SK-N-MC (cell line): ENCODE measurements at regions not wholly inside any gene's neighbourhood (a gene's known extent, or its start where the extent isn't known, plus 50 kb on each side); places are given as distances from the start of the nearest gene placed in this dataset.

Experiments used
- DNase-seq: peaks from one replicate; pipeline ENCODE4 v3.0.0-alpha.2; 2011; ENCODE audit warnings: low read depth, low spot score
- H3K27ac ChIP-seq: fragments of 200-600 bp; sonication (generic); 2 replicates; pipeline ENCODE4 v1.5.1; 2016; ENCODE audit warnings: mixed run types
- H3K36me3 ChIP-seq: fragments of 200-600 bp; sonication (generic); 2 replicates; pipeline ENCODE4 v1.6.1; 2017; ENCODE audit warnings: antibody characterized with exemption, low read length, mixed read lengths; ENCODE audit not compliant: insufficient read depth
- H3K4me3 ChIP-seq: fragments of 200-600 bp; sonication (generic); 2 replicates; pipeline ENCODE4 v1.5.1; 2016
- H3K9ac ChIP-seq: fragments of 200-600 bp; sonication (generic); 2 replicates; pipeline ENCODE4 v1.8.0; 2017; ENCODE audit warnings: mixed run types, mixed read lengths; ENCODE audit not compliant: insufficient read length
- H3K9me3 ChIP-seq: fragments of 200-600 bp; sonication (generic); 2 replicates; pipeline ENCODE4 v1.6.1; 2017; ENCODE audit warnings: low read depth, mild to moderate bottlenecking, antibody characterized with exemption, low read length, moderate library complexity, mixed read lengths
- EZH2 ChIP-seq: fragments of 200-600 bp; sonication (generic); IDR thresholded peaks from one replicate; pipeline ENCODE4 v1.6.1; 2017; ENCODE audit warnings: antibody characterized with exemption
- FOXP2 ChIP-seq: optimal IDR thresholded peaks from 2 replicates; pipeline ENCODE3; 2011; ENCODE audit warnings: mild to moderate bottlenecking, moderate library complexity; ENCODE audit not compliant: insufficient read depth; ENCODE audit errors: extremely low read length, control extremely low read depth
- POLR2AphosphoS5 ChIP-seq: IDR thresholded peaks from 2 replicates; pipeline ENCODE4 v1.6.1; 2012; ENCODE audit warnings: mild to moderate bottlenecking, low read depth, low read length, borderline replicate concordance

- H3K4me3 ChIP-seq, result peak overlapping the region; percentile 3
- peak; percentile 56 for DNase-seq
- H3K9me3 ChIP-seq, result no peaks in the 10 kb centered on the region
- no peak for TF ChIP-seq FOXP2
- H3K9ac ChIP-seq, result no peak overlapping the region
- H3K27ac ChIP-seq, result peak overlapping the region; percentile 51
- H3K36me3 ChIP-seq, result no peaks in the 10 kb centered on the region
Measured at GRCh38 chr3:148073721-148074456, 623.8 kb upstream of the AGTR1 start.

GRCh38 chr3:148074946-148075345 is 622.8 kb upstream of the AGTR1 start:
- TF ChIP-seq FOXP2, result no peak
- TF ChIP-seq POLR2AphosphoS5, result no peak
- TF ChIP-seq EZH2, result no peak
- DNase-seq, result no peak
- H3K36me3 ChIP-seq, result no peaks in the 10 kb centered on the region
- H3K9ac ChIP-seq, result no peak overlapping the region
- H3K27ac ChIP-seq, result peak overlapping the region; percentile 0; the same call in 1 of the 2 replicates
- no peaks in the 10 kb centered on the region for H3K9me3 ChIP-seq
- no peak overlapping the region for H3K4me3 ChIP-seq

- Histone ChIP-seq H3K36me3 (no peaks in the 10 kb centered on the region), H3K27ac (no peak overlapping the region), H3K4me3 (no peak overlapping the region), H3K9me3 (no peaks in the 10 kb centered on the region), H3K9ac (no peak overlapping the region)
- DNase-seq, result peak; percentile 60
- TF ChIP-seq FOXP2 (no peak), EZH2 (no peak), POLR2AphosphoS5 (no peak)
Measured at GRCh38 chr3:148075771-148076716, 621.7 kb upstream of the AGTR1 start.

GRCh38 chr3:148077318-148077923 is 620.3 kb upstream of the AGTR1 start:
- H3K27ac ChIP-seq, result peak overlapping the region; percentile 23; the same call in 1 of the 2 replicates
- H3K36me3 ChIP-seq, result no peaks in the 10 kb centered on the region
- peak overlapping the region; percentile 24; the same call in 1 of the 2 replicates for H3K4me3 ChIP-seq
- DNase-seq, result no peak
- H3K9me3 ChIP-seq, result no peaks in the 10 kb centered on the region
- TF ChIP-seq FOXP2, result no peak
- TF ChIP-seq EZH2, result no peak
- TF ChIP-seq POLR2AphosphoS5, result no peak
- peak overlapping the region; percentile 45 for H3K9ac ChIP-seq

- TF ChIP-seq FOXP2, result no peak
- no peak for TF ChIP-seq EZH2
- TF ChIP-seq POLR2AphosphoS5, result no peak
- no peaks in the 10 kb centered on the region for H3K36me3 ChIP-seq
Measured at GRCh38 chr3:148077965-148078364, 619.7 kb upstream of the AGTR1 start.

GRCh38 chr3:148078658-148079057 is 619.0 kb upstream of the AGTR1 start:
- no peak overlapping the region for H3K9ac ChIP-seq
- no peak for TF ChIP-seq POLR2AphosphoS5
- no peak for TF ChIP-seq FOXP2
- peak overlapping the region; percentile 23; the same call in 1 of the 2 replicates for H3K27ac ChIP-seq
- H3K9me3 ChIP-seq, result no peaks in the 10 kb centered on the region
- no peaks in the 10 kb centered on the region for H3K36me3 ChIP-seq
- no peak for DNase-seq
- H3K4me3 ChIP-seq, result no peak overlapping the region

More at GRCh38 chr3:148077965-148078364, 619.7 kb upstream of the AGTR1 start:
- H3K9me3 ChIP-seq, result no peaks in the 10 kb centered on the region
- H3K27ac ChIP-seq, result peak overlapping the region; percentile 23; the same call in 1 of the 2 replicates
- DNase-seq, result no peak
- peak overlapping the region; percentile 45 for H3K9ac ChIP-seq
- H3K4me3 ChIP-seq, result 0 out of 2 replicates have a peak overlapping the region, but pooled peaks have one; percentile 2

GRCh38 chr3:148079370-148079769 is 618.3 kb upstream of the AGTR1 start:
- Histone ChIP-seq H3K36me3 (no peaks in the 10 kb centered on the region), H3K27ac (no peak overlapping the region)

GRCh38 chr3:148081926-148082325 is 615.8 kb upstream of the AGTR1 start:
- H3K9ac ChIP-seq, result no peak overlapping the region
- no peak for DNase-seq
- H3K27ac ChIP-seq, result no peak overlapping the region
- no peaks in the 10 kb centered on the region for H3K36me3 ChIP-seq
- H3K9me3 ChIP-seq, result no peaks in the 10 kb centered on the region
- TF ChIP-seq FOXP2 (no peak), POLR2AphosphoS5 (no peak), EZH2 (no peak)
- H3K4me3 ChIP-seq, result no peak overlapping the region

More at GRCh38 chr3:148079370-148079769, 618.3 kb upstream of the AGTR1 start:
- TF ChIP-seq POLR2AphosphoS5 (no peak), EZH2 (no peak), FOXP2 (no peak)
- Histone ChIP-seq H3K9me3 (no peaks in the 10 kb centered on the region), H3K4me3 (no peak overlapping the region), H3K9ac (no peak overlapping the region)
- no peak for DNase-seq
